ENCODE measurements at regions not wholly inside any gene's neighbourhood (a gene's known extent, or its start where the extent isn't known, plus 50 kb on each side); places are given as distances from the start of the nearest gene placed in this dataset.

DNA sequence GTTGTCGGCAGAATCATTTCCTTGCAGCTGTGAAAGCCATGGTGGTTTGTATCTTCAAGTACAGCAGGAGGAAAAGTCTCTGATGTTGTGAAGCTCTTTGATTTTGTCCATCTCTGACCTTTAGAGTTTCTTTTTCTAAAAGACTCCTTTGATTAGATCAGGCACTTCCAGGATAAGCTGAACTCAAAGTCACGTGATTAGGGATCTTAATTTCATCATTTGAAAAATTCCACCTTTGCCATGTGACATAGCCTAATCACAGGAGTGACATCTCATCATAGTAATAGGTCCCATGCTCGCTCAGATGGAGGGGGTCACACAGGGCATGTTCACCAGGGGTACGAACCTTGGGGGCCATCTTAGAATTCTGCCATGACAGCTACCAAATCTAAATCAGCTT is 441.5 kb upstream of the CDH4 start:
- H3K4me3 ChIP-seq (ENCODE audit: control insufficient read depth, low read depth, low read length): no peak overlapping the region
- no peak for DNase-seq (ENCODE audit: low read depth)
- TF ChIP-seq CTCF (IDR thresholded peaks at IDR 0.05; ENCODE audit: control insufficient read depth, insufficient read depth, low read depth, low read length, missing control alignments): no peak

DNA sequence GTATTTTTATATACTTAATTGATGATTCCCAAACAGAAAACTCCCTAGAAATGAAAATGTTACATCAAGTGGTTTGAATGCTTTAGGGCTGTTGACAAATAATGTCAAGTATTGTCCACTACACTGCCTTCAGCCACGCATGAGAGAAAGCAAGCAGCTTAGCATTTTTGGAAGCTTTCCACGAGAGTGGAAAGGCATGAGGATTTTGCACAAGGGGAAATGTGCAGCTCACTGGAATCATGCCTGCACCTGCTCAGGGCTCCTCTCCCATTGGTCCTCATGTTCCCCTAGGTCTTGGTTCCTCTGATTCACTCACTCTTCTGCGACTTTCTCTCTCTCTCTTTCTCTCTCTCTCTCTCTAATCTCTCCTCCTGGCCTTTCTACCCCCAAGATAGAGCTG is 439.5 kb upstream of the CDH4 start:
- TF ChIP-seq CTCF (IDR thresholded peaks at IDR 0.05; ENCODE audit: control insufficient read depth, insufficient read depth, low read depth, low read length, missing control alignments): no peak
- no peak overlapping the region for H3K4me3 ChIP-seq (ENCODE audit: control insufficient read depth, low read depth, low read length)
- no peak for DNase-seq (ENCODE audit: low read depth)

- TF ChIP-seq CTCF (IDR thresholded peaks at IDR 0.05; ENCODE audit: control insufficient read depth, insufficient read depth, low read depth, low read length, missing control alignments): no peak
- DNase-seq (ENCODE audit: low read depth): no peak
- H3K4me3 ChIP-seq (ENCODE audit: control insufficient read depth, low read depth, low read length): no peak overlapping the region
These were observed 439.0 kb upstream of the CDH4 start for GRCh38 chr20:60813066-60813465.

DNA sequence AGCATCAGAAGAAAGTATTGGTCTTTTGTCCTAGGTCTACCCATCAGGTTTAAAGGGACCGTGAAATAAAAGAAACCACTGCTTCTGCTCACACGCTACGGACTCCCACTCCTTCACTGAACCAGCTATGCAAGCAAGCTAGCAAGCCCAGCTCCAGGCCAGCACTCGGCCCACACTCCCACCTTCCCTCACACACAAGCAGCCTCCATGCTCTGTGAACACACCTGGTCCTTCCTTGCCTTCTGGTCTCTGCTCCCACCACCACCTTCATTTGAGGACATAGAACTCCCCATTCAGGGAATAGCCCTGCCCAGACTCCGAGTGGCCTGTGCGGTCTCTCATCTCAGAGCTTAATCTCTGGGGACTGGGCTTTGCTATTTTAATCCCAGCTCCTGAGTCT is 436.4 kb upstream of the CDH4 start:
- TF ChIP-seq CTCF (IDR thresholded peaks at IDR 0.05; ENCODE audit: control insufficient read depth, insufficient read depth, low read depth, low read length, missing control alignments): no peak
- no peak overlapping the region for H3K4me3 ChIP-seq (ENCODE audit: control insufficient read depth, low read depth, low read length)
- no peak for DNase-seq (ENCODE audit: low read depth)

- DNase-seq (ENCODE audit: low read depth): no peak
- no peak for TF ChIP-seq CTCF (IDR thresholded peaks at IDR 0.05; ENCODE audit: control insufficient read depth, insufficient read depth, low read depth, low read length, missing control alignments)
- H3K4me3 ChIP-seq (ENCODE audit: control insufficient read depth, low read depth, low read length): no peak overlapping the region
These were observed 435.2 kb upstream of the CDH4 start for GRCh38 chr20:60816901-60817300.

DNA sequence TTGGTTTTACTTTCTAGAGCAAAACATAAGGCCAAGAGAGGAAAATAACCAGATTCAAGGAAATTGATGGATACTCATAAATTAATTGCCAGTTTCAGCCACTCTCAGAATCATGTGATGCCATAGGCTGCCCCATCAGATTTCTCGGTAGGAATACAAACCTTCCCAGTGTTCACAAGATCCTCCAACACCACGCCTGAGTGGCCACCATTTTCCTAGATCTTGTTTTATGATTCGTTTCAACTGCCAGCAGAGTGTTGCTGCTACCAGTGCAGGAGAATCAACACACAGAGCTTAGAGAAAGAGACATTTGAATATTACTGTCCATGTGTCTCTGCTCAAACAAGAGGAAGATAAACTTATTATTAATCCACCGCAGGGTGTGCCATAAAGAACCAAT is 434.2 kb upstream of the CDH4 start:
- H3K4me3 ChIP-seq (ENCODE audit: control insufficient read depth, low read depth, low read length): no peak overlapping the region
- TF ChIP-seq CTCF (IDR thresholded peaks at IDR 0.05; ENCODE audit: control insufficient read depth, insufficient read depth, low read depth, low read length, missing control alignments): no peak
- DNase-seq (ENCODE audit: low read depth): no peak

DNA sequence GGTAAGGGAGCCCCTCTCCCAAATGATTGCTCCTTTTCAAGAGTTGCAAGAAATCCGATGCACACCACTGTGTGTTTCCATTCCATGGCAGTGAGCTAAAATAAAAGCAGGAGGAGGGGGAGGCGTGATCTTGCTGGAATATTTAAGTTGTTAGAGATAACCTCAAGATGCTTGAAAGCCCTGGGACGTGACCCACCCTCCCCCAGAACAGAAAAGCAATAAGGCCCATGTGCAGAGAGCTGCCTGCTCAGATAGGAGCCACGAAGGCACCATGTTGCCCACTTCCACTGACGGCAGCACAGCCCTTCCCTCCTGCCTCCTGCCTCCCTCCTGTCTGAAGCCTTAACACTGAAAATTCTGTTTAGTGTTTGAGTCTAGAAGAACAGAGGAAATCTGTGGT is 432.6 kb upstream of the CDH4 start:
- no peak overlapping the region for H3K4me3 ChIP-seq (ENCODE audit: control insufficient read depth, low read depth, low read length)
- no peak for TF ChIP-seq CTCF (IDR thresholded peaks at IDR 0.05; ENCODE audit: control insufficient read depth, insufficient read depth, low read depth, low read length, missing control alignments)
- DNase-seq (ENCODE audit: low read depth): no peak
